GM12878 (cell line): ENCODE measurements at regions not wholly inside any gene's neighbourhood (a gene's known extent, or its start where the extent isn't known, plus 50 kb on each side); places are given as distances from the start of the nearest gene placed in this dataset.

Source experiments
- CBX5 ChIP-seq: sonication (generic); IDR thresholded peaks from 2 replicates; pipeline ENCODE4 v1.6.1; 2016; ENCODE audit warnings: low read depth, moderate library complexity, mild to moderate bottlenecking, inconsistent platforms
- JUND ChIP-seq: IDR thresholded peaks from 2 replicates; pipeline ENCODE4 v1.6.1; 2012; ENCODE audit warnings: low read depth, mild to moderate bottlenecking, low read length, improper control_type of control experiment, moderate library complexity
- NR2F1 ChIP-seq: fragments of 450-650 bp; conservative IDR thresholded peaks from 2 replicates; pipeline ENCODE4 v1.6.1; 2017; ENCODE audit warnings: mild to moderate bottlenecking
- PAX5 ChIP-seq: IDR thresholded peaks from 2 replicates; pipeline ENCODE4 v1.6.1; 2011; ENCODE audit warnings: low read depth, low read length, borderline replicate concordance
- POLR2A ChIP-seq: IDR thresholded peaks from 2 replicates; pipeline ENCODE4 v1.6.1; 2011; ENCODE audit warnings: low read depth, mild to moderate bottlenecking, low read length
- RBBP5 ChIP-seq: fragments of 200-600 bp; sonication (generic); conservative IDR thresholded peaks from 2 replicates; pipeline ENCODE4 v1.6.1; 2016
- RFX5 ChIP-seq: IDR thresholded peaks from 2 replicates; pipeline ENCODE4 v1.6.1; 2011; ENCODE audit warnings: low read depth, low read length, improper control_type of control experiment
- SIN3A ChIP-seq: IDR thresholded peaks from 2 replicates; pipeline ENCODE4 v1.6.1; 2012; ENCODE audit warnings: low read depth, low read length, improper control_type of control experiment
- TCF7 ChIP-seq: IDR thresholded peaks from 2 replicates; pipeline ENCODE4 v1.6.1; 2014; ENCODE audit warnings: antibody characterized with exemption, borderline replicate concordance

DNA sequence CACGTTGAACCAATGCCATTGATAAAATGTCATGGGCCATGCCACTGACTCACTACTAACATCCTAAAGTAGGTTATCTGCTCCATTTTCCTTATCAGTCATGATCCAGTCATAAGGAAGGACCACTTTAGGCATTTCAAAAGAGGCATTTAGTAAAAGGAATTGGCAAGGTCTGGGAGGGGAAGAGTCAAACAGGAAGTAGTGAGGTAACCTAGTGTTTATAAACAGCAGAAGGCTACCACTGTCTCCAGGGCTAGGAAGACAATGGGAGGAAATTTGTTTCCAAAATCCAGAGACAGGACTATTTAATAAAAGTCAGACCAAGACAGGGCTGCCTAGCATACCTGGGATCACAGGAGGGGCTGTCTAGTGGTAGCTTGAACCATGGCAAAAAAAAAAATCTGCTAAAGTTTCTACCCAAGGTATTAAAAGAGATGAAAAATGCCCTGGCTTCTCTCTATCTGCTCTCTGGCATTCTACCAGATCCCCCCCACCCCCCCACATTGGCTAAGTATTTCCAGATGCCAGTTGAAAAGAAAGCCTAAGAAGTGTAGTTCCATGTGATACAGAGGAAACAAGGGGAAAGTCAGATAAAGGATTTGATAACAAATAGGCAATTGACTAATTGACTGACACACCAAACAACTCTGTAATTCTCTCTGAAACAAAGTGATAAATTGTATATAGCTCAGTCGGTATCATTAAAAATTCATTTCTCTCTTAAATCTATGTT lies 50.4 kb upstream of the C11orf87 start:
- TF ChIP-seq CBX5 (no peak), POLR2A (no peak), RBBP5 (no peak), JUND (no peak), NR2F1 (no peak), TCF7 (no peak), SIN3A (no peak), RFX5 (no peak), PAX5 (no peak)
